MG63 (cell line): ENCODE measurements at regions not wholly inside any gene's neighbourhood (a gene's known extent, or its start where the extent isn't known, plus 50 kb on each side); places are given as distances from the start of the nearest gene placed in this dataset.
A peak's percentile ranks its signal among the peaks of the same experiment; 100 is the strongest.
"Not testable (repeated sequence)": the region's sequence is repeated elsewhere in the genome, so short reads cannot be mapped to it uniquely, and the experiment has no call there.

Experiments
- DNase-seq: peaks from one replicate; pipeline ENCODE4 v3.0.0-alpha.2; 2020
- H3K27me3 ChIP-seq: fragments of 250-450 bp; sonication (Bioruptor Pico); 2 replicates; pipeline ENCODE4 v1.5.1; 2020; ENCODE audit warnings: mild to moderate bottlenecking, moderate library complexity
- H3K36me3 ChIP-seq: fragments of 250-450 bp; sonication (Bioruptor Pico); 2 replicates; pipeline ENCODE4 v1.5.1; 2020; ENCODE audit warnings: mild to moderate bottlenecking, moderate library complexity
- H3K4me3 ChIP-seq: fragments of 250-450 bp; sonication (Bioruptor Pico); 2 replicates; pipeline ENCODE4 v1.5.1; 2020; ENCODE audit warnings: mild to moderate bottlenecking, moderate library complexity
- H3K9me3 ChIP-seq: fragments of 250-450 bp; sonication (Bioruptor Pico); 2 replicates; pipeline ENCODE4 v1.5.1; 2020; ENCODE audit warnings: mild to moderate bottlenecking, moderate library complexity

- not testable (repeated sequence) for H3K4me3 ChIP-seq, H3K36me3 ChIP-seq, DNase-seq, H3K9me3 ChIP-seq, H3K27me3 ChIP-seq
Measured at GRCh38 chr10:118962331-118962868, 67.1 kb upstream of the NANOS1 start.

DNA sequence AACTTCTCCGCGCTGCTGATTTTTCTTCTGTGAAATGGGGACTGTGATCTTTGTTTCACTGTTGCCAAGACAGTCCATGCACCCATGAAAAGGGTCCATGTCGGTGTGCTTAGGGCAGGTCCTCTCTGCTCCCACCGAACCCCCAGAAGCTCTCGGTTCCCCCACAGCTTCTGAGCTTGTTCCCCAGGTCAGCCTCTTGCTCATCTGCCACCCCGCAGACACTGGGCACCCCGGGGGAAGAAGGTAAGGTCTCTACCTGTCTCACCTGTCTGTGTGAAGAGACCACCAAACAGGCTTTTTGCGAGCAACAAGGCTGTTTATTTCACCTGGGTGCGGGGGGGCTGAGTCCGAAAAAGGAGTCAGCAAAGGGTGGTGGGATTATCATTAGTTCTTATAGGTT, 66.2 kb upstream of the NANOS1 start:
- no peak overlapping the region for H3K4me3 ChIP-seq
- DNase-seq, result no peak
- no peaks in the 10 kb centered on the region for H3K9me3 ChIP-seq
- H3K36me3 ChIP-seq, result no peaks in the 10 kb centered on the region
- H3K27me3 ChIP-seq, result no peaks in the 10 kb centered on the region

DNA sequence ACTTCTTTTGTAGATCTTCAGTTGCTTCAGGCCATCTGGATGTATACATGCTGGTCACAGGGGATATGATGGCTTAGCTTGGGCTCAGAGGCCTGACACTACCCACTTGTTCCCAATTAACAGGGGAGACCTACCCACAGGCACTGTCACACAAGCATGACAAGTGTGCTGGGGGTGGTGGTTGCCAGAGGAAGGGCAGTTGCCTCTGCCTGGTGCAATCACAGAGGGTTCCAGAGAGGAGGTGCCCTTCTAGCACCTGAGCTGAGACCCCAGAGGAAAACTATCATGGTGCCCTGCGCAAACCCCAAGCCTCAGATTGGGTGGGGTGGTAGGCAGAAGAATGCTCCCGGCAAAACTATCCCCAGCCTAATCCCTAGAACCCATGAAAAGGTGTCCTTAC, 65.6 kb upstream of the NANOS1 start:
- Histone ChIP-seq H3K9me3 (no peaks in the 10 kb centered on the region), H3K4me3 (no peak overlapping the region), H3K27me3 (no peaks in the 10 kb centered on the region), H3K36me3 (no peaks in the 10 kb centered on the region)
- DNase-seq, result no peak

GRCh38 chr10:118964476-118964875, 65.0 kb upstream of the NANOS1 start:
- not testable (repeated sequence) for DNase-seq, H3K4me3 ChIP-seq, H3K27me3 ChIP-seq, H3K9me3 ChIP-seq, H3K36me3 ChIP-seq

- H3K36me3 ChIP-seq, result no peaks in the 10 kb centered on the region
- H3K9me3 ChIP-seq, result no peaks in the 10 kb centered on the region
- no peak for DNase-seq
- no peaks in the 10 kb centered on the region for H3K27me3 ChIP-seq
- no peak overlapping the region for H3K4me3 ChIP-seq
Measured at GRCh38 chr10:118965096-118965495, 64.4 kb upstream of the NANOS1 start.

DNA sequence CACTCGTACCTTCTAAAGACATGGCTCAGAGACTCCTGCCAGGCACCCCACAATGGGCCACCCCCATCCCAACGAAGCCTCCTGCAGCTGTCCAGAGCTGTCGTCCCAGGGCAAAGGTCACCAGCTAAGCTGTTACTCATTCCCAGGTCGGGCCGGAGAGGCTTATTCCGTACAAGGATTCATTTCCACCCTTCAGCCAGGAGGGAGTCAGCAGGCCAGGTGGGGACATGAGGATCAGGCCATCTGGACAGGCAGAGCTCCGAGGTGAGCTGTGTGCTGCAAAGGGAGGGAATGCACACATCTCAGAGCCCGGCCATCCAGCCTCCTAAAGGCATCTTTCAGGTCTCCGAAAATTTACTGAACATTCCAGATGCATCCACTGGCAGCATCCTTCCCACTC, 63.9 kb upstream of the NANOS1 start:
- no peak for DNase-seq
- Histone ChIP-seq H3K4me3 (no peak overlapping the region), H3K9me3 (no peaks in the 10 kb centered on the region), H3K36me3 (no peaks in the 10 kb centered on the region), H3K27me3 (no peaks in the 10 kb centered on the region)

- H3K4me3 ChIP-seq, result no peak overlapping the region
- no peak for DNase-seq
- no peaks in the 10 kb centered on the region for H3K36me3 ChIP-seq
- no peaks in the 10 kb centered on the region for H3K9me3 ChIP-seq
- no peaks in the 10 kb centered on the region for H3K27me3 ChIP-seq
Measured at GRCh38 chr10:118966076-118966849, 63.3 kb upstream of the NANOS1 start.

DNA sequence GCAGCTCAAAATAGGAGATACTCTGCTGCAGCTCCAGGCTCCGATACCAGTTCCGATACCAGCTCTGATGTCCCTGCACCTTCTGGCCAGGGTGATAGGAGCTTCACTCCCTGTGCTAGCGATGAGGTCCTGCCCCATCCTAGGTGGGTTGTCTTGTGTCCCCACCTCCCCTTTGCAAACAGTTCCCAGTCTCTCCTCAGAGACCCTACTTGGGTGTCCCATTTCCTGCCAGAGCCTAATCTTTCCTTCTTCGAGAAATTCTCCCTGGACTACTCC, 62.7 kb upstream of the NANOS1 start:
- no peak for DNase-seq
- Histone ChIP-seq H3K27me3 (no peaks in the 10 kb centered on the region), H3K4me3 (no peak overlapping the region), H3K36me3 (no peaks in the 10 kb centered on the region), H3K9me3 (no peaks in the 10 kb centered on the region)

DNA sequence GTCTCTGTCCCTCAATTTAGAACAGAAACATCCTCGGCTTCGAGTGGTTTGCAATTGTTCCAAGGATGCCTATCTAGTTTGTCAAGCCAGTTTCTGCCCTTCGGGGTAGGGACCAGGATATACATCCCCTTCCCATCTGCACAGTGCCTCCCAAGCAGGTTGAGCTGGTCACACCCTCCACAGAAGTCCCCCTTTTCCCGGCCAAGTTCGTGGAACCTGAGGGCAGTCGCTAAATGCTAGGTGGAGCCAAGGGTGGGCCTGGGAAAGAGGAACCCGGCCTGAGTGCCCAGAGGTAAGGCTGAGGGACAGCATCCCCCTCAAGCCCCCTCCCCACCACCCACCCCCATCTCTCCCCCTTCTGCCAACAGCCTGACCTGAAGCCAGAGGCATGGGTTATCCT, 62.4 kb upstream of the NANOS1 start:
- no peaks in the 10 kb centered on the region for H3K27me3 ChIP-seq
- no peak for DNase-seq
- no peaks in the 10 kb centered on the region for H3K9me3 ChIP-seq
- H3K36me3 ChIP-seq, result no peaks in the 10 kb centered on the region
- H3K4me3 ChIP-seq, result no peak overlapping the region

DNA sequence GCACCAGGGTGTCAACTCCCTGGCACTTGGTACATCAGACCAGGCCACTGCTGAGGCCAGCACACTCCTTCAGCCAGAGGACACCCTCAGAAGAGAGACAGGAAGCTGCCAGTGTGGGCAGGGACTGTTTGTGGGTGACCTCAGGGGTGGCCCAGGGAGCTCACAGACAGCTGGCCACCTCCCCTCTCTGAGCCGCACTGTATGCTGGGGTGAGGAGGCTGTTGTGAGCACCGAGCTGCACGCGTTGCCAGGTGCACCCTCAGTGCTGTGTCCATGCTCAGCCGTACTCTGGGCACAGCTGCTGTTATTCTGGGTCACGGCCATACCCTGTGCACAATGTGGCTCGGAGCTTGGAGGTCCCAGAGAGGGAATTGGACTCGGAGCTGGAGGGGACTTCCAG, 61.5 kb upstream of the NANOS1 start:
- Histone ChIP-seq H3K27me3 (no peaks in the 10 kb centered on the region), H3K36me3 (no peaks in the 10 kb centered on the region), H3K9me3 (no peaks in the 10 kb centered on the region), H3K4me3 (no peak overlapping the region)
- no peak for DNase-seq

DNA sequence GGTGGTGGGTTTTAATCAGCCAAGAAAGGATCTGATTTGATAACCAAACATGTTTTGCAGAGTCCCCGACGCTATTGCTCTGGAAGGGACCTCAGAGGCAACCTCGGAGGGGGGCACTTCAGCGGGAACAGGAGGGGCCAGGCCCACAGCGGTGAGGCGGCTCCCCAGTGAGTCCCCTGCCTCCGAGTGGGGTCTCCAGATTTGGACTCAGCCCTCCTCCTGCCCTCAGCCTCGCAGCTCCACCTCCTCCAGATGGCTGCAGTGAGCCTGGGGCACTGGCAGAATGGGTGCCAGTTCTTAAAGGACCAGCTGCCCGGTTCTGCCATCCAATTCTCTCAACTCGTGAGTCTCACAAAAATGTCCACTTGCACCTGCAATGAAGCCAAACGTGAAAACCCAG, 61.0 kb upstream of the NANOS1 start:
- Histone ChIP-seq H3K4me3 (no peak overlapping the region), H3K27me3 (no peaks in the 10 kb centered on the region), H3K36me3 (no peaks in the 10 kb centered on the region), H3K9me3 (no peaks in the 10 kb centered on the region)
- no peak for DNase-seq

GRCh38 chr10:118969014-118969413, 60.5 kb upstream of the NANOS1 start:
- no peak for DNase-seq
- Histone ChIP-seq H3K36me3 (no peaks in the 10 kb centered on the region), H3K9me3 (no peaks in the 10 kb centered on the region), H3K4me3 (no peak overlapping the region), H3K27me3 (no peaks in the 10 kb centered on the region)

DNA sequence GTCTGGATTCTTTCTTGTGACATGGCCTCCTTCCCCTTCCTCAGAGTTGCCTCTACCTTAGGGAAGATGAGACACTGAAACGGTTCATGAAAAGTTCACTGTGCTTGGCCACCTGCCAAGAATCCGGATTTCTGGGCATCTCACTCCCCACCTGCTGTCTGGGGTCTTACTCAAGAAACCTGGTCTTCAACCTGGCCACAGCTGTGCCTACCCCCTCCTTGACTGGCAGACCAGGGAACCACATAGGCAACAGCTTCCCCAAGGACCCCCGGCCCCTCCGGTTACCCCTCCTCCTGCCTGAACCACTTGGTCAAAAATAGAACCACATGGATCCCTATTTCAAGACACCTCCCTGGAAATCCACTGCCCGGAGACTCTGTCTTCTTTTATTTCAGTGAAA, 58.7 kb upstream of the NANOS1 start:
- no peak overlapping the region for H3K4me3 ChIP-seq
- no peaks in the 10 kb centered on the region for H3K27me3 ChIP-seq
- no peak for DNase-seq
- no peaks in the 10 kb centered on the region for H3K9me3 ChIP-seq
- no peaks in the 10 kb centered on the region for H3K36me3 ChIP-seq

GRCh38 chr10:118971187-118971586, 58.3 kb upstream of the NANOS1 start:
- DNase-seq, result no peak
- Histone ChIP-seq H3K9me3 (no peaks in the 10 kb centered on the region), H3K27me3 (no peaks in the 10 kb centered on the region), H3K36me3 (no peaks in the 10 kb centered on the region), H3K4me3 (no peak overlapping the region)

GRCh38 chr10:118971876-118972275, 57.6 kb upstream of the NANOS1 start:
- H3K4me3 ChIP-seq, result no peak overlapping the region
- no peaks in the 10 kb centered on the region for H3K27me3 ChIP-seq
- H3K9me3 ChIP-seq, result no peaks in the 10 kb centered on the region
- no peaks in the 10 kb centered on the region for H3K36me3 ChIP-seq
- no peak for DNase-seq

DNA sequence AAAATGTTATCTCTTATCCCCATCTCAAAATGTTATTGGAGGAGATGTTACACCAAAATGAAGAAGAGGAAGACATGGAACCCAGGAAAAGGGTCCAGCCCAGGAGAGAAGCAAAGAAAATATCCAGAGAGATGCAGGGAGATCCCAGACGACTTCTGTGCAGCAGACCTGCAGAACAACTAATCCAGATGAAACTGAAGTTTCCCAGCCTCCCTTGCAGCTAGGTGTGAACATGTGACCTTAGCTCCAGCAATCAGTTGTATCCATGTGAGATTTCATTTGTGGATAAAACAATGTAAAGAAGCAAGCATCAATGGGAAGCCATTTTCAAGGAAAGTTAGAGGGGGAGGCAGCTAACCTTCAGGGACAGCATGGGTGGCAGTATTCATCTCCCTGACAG, 55.8 kb upstream of the NANOS1 start:
- Histone ChIP-seq H3K9me3 (no peaks in the 10 kb centered on the region), H3K27me3 (no peaks in the 10 kb centered on the region), H3K36me3 (no peaks in the 10 kb centered on the region), H3K4me3 (no peak overlapping the region)
- no peak for DNase-seq

- no peaks in the 10 kb centered on the region for H3K27me3 ChIP-seq
- no peaks in the 10 kb centered on the region for H3K9me3 ChIP-seq
- H3K36me3 ChIP-seq, result no peaks in the 10 kb centered on the region
- DNase-seq, result peak; percentile 47
- no peak overlapping the region for H3K4me3 ChIP-seq
Measured at GRCh38 chr10:118974951-118975350, 54.6 kb upstream of the NANOS1 start.

DNA sequence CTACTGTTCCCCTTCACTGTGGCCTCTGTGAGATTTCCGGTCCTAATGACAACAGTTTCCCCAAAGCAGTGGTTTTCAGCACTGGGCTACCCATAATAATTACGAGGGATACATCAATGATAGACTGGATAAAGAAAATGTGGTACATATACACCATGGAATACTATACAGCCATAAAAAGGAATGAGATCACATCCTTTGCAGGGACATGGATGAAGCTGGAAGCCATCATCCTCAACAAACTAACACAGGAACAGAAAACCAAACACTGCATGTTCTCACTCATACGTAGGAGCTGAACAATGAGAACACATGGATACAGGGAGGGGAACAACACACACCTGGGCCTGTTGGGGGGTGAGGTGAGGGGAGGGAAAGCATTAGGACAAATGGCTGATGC, 53.3 kb upstream of the NANOS1 start:
- H3K4me3 ChIP-seq, DNase-seq, H3K9me3 ChIP-seq, H3K27me3 ChIP-seq, H3K36me3 ChIP-seq: not testable (repeated sequence)
